ENCODE measurements at regions not wholly inside any gene's neighbourhood (a gene's known extent, or its start where the extent isn't known, plus 50 kb on each side); places are given as distances from the start of the nearest gene placed in this dataset.

DNA sequence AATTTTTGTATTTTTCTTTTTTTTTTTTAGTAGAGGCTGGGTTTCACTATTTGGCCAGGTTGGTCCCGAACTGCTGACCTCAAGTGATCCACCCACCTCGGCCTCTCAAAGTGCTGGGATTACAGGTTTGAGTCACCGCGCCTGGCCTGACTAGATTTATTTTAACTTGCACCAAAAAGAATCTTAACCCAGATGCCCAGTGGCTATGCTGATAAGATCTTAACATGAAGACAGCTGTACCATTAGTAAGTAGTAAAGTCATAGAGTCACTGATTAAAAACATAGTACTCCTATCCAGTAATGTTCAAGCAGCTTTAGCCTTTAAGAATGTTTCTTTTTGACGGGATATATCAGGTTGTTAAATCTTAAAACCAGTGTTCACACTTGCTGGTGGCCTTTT, 1061.8 kb upstream of the FLRT2 start:
- ATAC-seq (no peak), DNase-seq (ENCODE audit: low spot score) (no peak)
- Histone ChIP-seq H2AFZ (0 out of 2 replicates have a peak overlapping the region, but pooled peaks have one; percentile 56), H3K27ac (ENCODE audit: low read depth) (no peak overlapping the region), H4K20me1 (replicated peaks; ENCODE audit: insufficient read depth) (no peaks in the 10 kb centered on the region), H3K79me2 (replicated peaks; ENCODE audit: insufficient read depth) (no peaks in the 10 kb centered on the region), H3K27me3 (ENCODE audit: insufficient read depth) (no peaks in the 10 kb centered on the region), H3K4me1 (ENCODE audit: insufficient read depth) (no peaks in the 10 kb centered on the region), H3K4me3 (no peak overlapping the region), H3K36me3 (ENCODE audit: insufficient read depth) (no peaks in the 10 kb centered on the region), H3K4me2 (no peak overlapping the region), H3F3A (replicated peaks; ENCODE audit: low read depth) (no peaks in the 10 kb centered on the region), H3K9me2 (ENCODE audit: insufficient read depth) (no peaks in the 10 kb centered on the region)
- Mint-ChIP-seq H3K9me3 (no peaks in the 10 kb centered on the region), H3K27me3 (ENCODE audit: insufficient read depth, low read depth, poor library complexity) (no peaks in the 10 kb centered on the region), H3K4me1 (no peaks in the 10 kb centered on the region), H3K4me3 (no peak overlapping the region), H3K36me3 (ENCODE audit: low read depth) (no peaks in the 10 kb centered on the region), H3K27ac (no peak overlapping the region)
- TF ChIP-seq, protein P1, sequence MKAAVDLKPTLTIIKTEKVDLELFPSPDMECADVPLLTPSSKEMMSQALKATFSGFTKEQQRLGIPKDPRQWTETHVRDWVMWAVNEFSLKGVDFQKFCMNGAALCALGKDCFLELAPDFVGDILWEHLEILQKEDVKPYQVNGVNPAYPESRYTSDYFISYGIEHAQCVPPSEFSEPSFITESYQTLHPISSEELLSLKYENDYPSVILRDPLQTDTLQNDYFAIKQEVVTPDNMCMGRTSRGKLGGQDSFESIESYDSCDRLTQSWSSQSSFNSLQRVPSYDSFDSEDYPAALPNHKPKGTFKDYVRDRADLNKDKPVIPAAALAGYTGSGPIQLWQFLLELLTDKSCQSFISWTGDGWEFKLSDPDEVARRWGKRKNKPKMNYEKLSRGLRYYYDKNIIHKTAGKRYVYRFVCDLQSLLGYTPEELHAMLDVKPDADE (IDR thresholded peaks at IDR 0.05) = no peak
- TF ChIP-seq STAT1 (IDR thresholded peaks at IDR 0.05; ENCODE audit: unreplicated experiment) (no peak), ZNF462 (CRISPR knock-in tag; IDR thresholded peaks at IDR 0.05) (no peak), EZH2 (IDR thresholded peaks at IDR 0.05; ENCODE audit: low read depth, unreplicated experiment) (no peak), CREB1 (CRISPR knock-in tag; IDR thresholded peaks at IDR 0.05; ENCODE audit: low read depth) (no peak), ZNF331 (CRISPR knock-in tag; IDR thresholded peaks at IDR 0.05; ENCODE audit: low read depth) (no peak), EZH2phosphoT487 (IDR thresholded peaks at IDR 0.05; ENCODE audit: unreplicated experiment) (no peak), POLR2AphosphoS5 (IDR thresholded peaks at IDR 0.05; ENCODE audit: low read depth) (no peak), CTCF (conservative IDR thresholded peaks at IDR 0.05; ENCODE audit: low read depth in 2 of 2) (no peak)
- TF ChIP-seq, protein P2, sequence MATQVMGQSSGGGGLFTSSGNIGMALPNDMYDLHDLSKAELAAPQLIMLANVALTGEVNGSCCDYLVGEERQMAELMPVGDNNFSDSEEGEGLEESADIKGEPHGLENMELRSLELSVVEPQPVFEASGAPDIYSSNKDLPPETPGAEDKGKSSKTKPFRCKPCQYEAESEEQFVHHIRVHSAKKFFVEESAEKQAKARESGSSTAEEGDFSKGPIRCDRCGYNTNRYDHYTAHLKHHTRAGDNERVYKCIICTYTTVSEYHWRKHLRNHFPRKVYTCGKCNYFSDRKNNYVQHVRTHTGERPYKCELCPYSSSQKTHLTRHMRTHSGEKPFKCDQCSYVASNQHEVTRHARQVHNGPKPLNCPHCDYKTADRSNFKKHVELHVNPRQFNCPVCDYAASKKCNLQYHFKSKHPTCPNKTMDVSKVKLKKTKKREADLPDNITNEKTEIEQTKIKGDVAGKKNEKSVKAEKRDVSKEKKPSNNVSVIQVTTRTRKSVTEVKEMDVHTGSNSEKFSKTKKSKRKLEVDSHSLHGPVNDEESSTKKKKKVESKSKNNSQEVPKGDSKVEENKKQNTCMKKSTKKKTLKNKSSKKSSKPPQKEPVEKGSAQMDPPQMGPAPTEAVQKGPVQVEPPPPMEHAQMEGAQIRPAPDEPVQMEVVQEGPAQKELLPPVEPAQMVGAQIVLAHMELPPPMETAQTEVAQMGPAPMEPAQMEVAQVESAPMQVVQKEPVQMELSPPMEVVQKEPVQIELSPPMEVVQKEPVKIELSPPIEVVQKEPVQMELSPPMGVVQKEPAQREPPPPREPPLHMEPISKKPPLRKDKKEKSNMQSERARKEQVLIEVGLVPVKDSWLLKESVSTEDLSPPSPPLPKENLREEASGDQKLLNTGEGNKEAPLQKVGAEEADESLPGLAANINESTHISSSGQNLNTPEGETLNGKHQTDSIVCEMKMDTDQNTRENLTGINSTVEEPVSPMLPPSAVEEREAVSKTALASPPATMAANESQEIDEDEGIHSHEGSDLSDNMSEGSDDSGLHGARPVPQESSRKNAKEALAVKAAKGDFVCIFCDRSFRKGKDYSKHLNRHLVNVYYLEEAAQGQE (IDR thresholded peaks at IDR 0.05; ENCODE audit: unreplicated experiment) = no peak

Data from GM23338 (cell line).